Panc1 (cell line): ENCODE measurements at regions not wholly inside any gene's neighbourhood (a gene's known extent, or its start where the extent isn't known, plus 50 kb on each side); places are given as distances from the start of the nearest gene placed in this dataset.

Source experiments
- ATAC-seq: fragments of 200-7000 bp; cut with Tn5 transposase; 2 replicates; pipeline ENCODE4 v1.9.1; 2020; ENCODE audit warnings: mild to moderate bottlenecking, moderate library complexity
- BruUV-seq: library from RNA; stranded (reverse); fragments of 400-500 nt; replicated peaks from 2 replicates; lab custom pipeline; 2021; lab: Mats Ljungman, UMichigan
- CTCF ChIA-PET: fragments of 300-600 bp; sonication (Branson Sonifier 250); formaldehyde crosslinking; loops from one replicate; lab custom pipeline; 2022; ENCODE audit warnings: antibody characterized with exemption; lab: Charles Lee
- POLR2A ChIA-PET: fragments of 300-600 bp; sonication (Branson Sonifier 250); formaldehyde crosslinking; loops from one replicate; lab custom pipeline; 2022; ENCODE audit warnings: antibody characterized with exemption; lab: Charles Lee
- DNase-seq: peaks from one replicate; pipeline ENCODE4 v3.0.0-alpha.2; 2010; ENCODE audit warnings: low read depth, low spot score
- H3K27ac ChIP-seq: 2 replicates; pipeline ENCODE4 v1.5.1; 2011; ENCODE audit warnings: mild to moderate bottlenecking, low read length, inconsistent platforms
- H3K27me3 ChIP-seq: fragments of 200-500 bp; sonication (Bioruptor generic); 2 replicates; pipeline ENCODE4 v1.6.0; 2014; ENCODE audit warnings: low read length, inconsistent platforms; ENCODE audit not compliant: control insufficient read depth, insufficient read depth
- H3K36me3 ChIP-seq: fragments of 200-500 bp; sonication (Bioruptor generic); 2 replicates; pipeline ENCODE4 v1.5.1; 2014; ENCODE audit warnings: inconsistent platforms, mild to moderate bottlenecking, low read length, moderate library complexity; ENCODE audit not compliant: control insufficient read depth, insufficient read depth
- H3K4me1 ChIP-seq: 2 replicates; pipeline ENCODE4 v1.5.1; 2011; ENCODE audit warnings: inconsistent platforms, mild to moderate bottlenecking, low read length, moderate library complexity; ENCODE audit not compliant: control insufficient read depth, insufficient read depth
- H3K4me3 ChIP-seq, 2 experiments: 2 replicates each; pipeline ENCODE4 v1.5.1; 2011 to 2012; ENCODE audit warnings: low read depth in 2 of 2, low read length in 2 of 2, mild to moderate bottlenecking in 2 of 2, inconsistent platforms in 1 of 2, moderate library complexity in 1 of 2
- H3K9me3 ChIP-seq: fragments of 200-500 bp; sonication (Bioruptor generic); 2 replicates; pipeline ENCODE4 v1.5.1; 2014; ENCODE audit warnings: low read depth, mild to moderate bottlenecking, inconsistent platforms, low read length, moderate library complexity; ENCODE audit not compliant: control insufficient read depth, insufficient read depth
- POLR2AphosphoS5 ChIP-seq: IDR thresholded peaks from 2 replicates; pipeline ENCODE4 v1.6.1; 2012; ENCODE audit warnings: mild to moderate bottlenecking, low read depth, low read length, moderate library complexity
- SIN3A ChIP-seq: IDR thresholded peaks from 2 replicates; pipeline ENCODE4 v1.6.1; 2012; ENCODE audit warnings: low read depth, mild to moderate bottlenecking, low read length, moderate library complexity, borderline replicate concordance; ENCODE audit not compliant: insufficient read depth
- TCF7L2 ChIP-seq: IDR thresholded peaks from 2 replicates; pipeline ENCODE4 v1.6.1; 2011; ENCODE audit warnings: mild to moderate bottlenecking, low read depth, low read length, inconsistent platforms
- in situ Hi-C: cut with HindIII; loops from 2 replicates; pipeline ENCODE4 v1.10.0; 2016; ENCODE audit warnings: low sequenced_read_pairs, low pct_unique_long_range_greater_than_20kb
- intact Hi-C: fragments of 100-400 bp; cut with micrococcal nuclease; formaldehyde crosslinking; loops from one replicate; pipeline ENCODE4 v1.10.0; 2022; ENCODE audit not compliant: unreplicated experiment
- TF ChIP-seq, protein P1 (sequence below): fragments of 450-650 bp; IDR thresholded peaks from 2 replicates; pipeline ENCODE4 v1.5.1; 2017; ENCODE audit warnings: mild to moderate bottlenecking
- TF ChIP-seq, protein P2 (sequence below), 2 experiments: IDR thresholded peaks; 2 replicates each; pipeline ENCODE4 v1.6.1; 2011 to 2012; ENCODE audit warnings: low read depth in 2 of 2, control low read depth in 1 of 2, low read length in 1 of 2, mild to moderate bottlenecking in 1 of 2, moderate library complexity in 1 of 2; ENCODE audit not compliant: insufficient read depth in 1 of 2

DNA sequence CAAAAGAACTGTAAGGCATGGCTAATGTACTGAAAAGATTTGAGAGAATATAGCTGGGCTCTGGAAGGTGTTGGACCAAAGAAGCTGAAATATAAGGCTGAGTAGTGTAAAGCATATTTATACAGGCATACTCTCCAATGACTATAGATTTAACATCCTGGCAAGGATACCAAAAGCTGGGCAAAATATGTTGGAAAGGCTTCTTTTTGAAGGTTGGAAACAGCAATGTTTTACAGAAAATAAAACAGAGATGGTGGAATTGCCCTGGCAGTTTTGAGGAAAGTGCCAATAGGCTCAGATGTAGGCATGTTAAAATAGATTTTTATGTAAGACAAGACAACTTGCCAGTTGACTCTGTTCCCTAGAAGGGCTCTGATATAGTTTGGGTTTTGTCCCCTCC lies 184.1 kb upstream of the SHISA6 start:
- TF ChIP-seq, protein P1, sequence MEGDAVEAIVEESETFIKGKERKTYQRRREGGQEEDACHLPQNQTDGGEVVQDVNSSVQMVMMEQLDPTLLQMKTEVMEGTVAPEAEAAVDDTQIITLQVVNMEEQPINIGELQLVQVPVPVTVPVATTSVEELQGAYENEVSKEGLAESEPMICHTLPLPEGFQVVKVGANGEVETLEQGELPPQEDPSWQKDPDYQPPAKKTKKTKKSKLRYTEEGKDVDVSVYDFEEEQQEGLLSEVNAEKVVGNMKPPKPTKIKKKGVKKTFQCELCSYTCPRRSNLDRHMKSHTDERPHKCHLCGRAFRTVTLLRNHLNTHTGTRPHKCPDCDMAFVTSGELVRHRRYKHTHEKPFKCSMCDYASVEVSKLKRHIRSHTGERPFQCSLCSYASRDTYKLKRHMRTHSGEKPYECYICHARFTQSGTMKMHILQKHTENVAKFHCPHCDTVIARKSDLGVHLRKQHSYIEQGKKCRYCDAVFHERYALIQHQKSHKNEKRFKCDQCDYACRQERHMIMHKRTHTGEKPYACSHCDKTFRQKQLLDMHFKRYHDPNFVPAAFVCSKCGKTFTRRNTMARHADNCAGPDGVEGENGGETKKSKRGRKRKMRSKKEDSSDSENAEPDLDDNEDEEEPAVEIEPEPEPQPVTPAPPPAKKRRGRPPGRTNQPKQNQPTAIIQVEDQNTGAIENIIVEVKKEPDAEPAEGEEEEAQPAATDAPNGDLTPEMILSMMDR, result no peak
- TF ChIP-seq SIN3A, result no peak
- TF ChIP-seq, protein P2, sequence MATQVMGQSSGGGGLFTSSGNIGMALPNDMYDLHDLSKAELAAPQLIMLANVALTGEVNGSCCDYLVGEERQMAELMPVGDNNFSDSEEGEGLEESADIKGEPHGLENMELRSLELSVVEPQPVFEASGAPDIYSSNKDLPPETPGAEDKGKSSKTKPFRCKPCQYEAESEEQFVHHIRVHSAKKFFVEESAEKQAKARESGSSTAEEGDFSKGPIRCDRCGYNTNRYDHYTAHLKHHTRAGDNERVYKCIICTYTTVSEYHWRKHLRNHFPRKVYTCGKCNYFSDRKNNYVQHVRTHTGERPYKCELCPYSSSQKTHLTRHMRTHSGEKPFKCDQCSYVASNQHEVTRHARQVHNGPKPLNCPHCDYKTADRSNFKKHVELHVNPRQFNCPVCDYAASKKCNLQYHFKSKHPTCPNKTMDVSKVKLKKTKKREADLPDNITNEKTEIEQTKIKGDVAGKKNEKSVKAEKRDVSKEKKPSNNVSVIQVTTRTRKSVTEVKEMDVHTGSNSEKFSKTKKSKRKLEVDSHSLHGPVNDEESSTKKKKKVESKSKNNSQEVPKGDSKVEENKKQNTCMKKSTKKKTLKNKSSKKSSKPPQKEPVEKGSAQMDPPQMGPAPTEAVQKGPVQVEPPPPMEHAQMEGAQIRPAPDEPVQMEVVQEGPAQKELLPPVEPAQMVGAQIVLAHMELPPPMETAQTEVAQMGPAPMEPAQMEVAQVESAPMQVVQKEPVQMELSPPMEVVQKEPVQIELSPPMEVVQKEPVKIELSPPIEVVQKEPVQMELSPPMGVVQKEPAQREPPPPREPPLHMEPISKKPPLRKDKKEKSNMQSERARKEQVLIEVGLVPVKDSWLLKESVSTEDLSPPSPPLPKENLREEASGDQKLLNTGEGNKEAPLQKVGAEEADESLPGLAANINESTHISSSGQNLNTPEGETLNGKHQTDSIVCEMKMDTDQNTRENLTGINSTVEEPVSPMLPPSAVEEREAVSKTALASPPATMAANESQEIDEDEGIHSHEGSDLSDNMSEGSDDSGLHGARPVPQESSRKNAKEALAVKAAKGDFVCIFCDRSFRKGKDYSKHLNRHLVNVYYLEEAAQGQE (IDR thresholded peaks at IDR 0.05; ENCODE audit: insufficient read depth in 1 of 2, low read depth in 2 of 2, low read length in 1 of 2), result no peak
- no peak for TF ChIP-seq TCF7L2
- TF ChIP-seq POLR2AphosphoS5, result no peak
- in situ Hi-C loops, result no loop called here
- no TSS peak for BruUV-seq
- DNase-seq (no peak), ATAC-seq (no peak)
- H3K4me1 ChIP-seq, result no peaks in the 10 kb centered on the region
- no peaks in the 10 kb centered on the region for H3K27me3 ChIP-seq
- no peaks in the 10 kb centered on the region for H3K9me3 ChIP-seq
- H3K4me3 ChIP-seq, result no peak overlapping the region
- POLR2A ChIA-PET, result no interaction called here
- H3K27ac ChIP-seq, result no peak overlapping the region
- H3K36me3 ChIP-seq, result no peaks in the 10 kb centered on the region
- intact Hi-C loops, result no loop called here
- CTCF ChIA-PET, result no interaction called here

DNA sequence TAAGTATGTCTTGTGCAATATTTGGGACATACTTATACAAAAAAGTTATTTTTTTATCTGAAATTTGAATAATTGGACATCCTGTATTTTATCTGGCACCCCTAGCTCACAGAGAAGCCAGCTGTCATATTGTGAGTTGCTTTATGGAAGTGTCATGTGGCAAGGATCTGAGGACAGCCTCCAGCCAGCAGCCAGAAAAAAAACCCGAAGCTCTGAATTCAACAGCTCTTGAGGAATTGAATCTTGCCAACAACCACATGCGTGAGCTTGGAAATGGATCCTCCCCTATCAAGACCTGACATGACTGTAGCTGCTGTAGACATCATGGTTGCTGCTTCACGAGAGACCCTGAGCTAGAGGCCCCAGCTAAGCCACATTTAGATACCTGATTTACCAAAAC lies 187.2 kb upstream of the SHISA6 start:
- BruUV-seq, result no TSS peak
- no peak overlapping the region for H3K27ac ChIP-seq
- H3K4me3 ChIP-seq, result no peak overlapping the region
- no peak for ATAC-seq
- no peaks in the 10 kb centered on the region for H3K36me3 ChIP-seq
- no peak for DNase-seq
- no peak for TF ChIP-seq POLR2AphosphoS5
- TF ChIP-seq, protein P1, result no peak
- TF ChIP-seq SIN3A, result no peak
- TF ChIP-seq, protein P2 (IDR thresholded peaks at IDR 0.05; ENCODE audit: insufficient read depth in 1 of 2, low read depth in 2 of 2, low read length in 1 of 2), result no peak
- no peak for TF ChIP-seq TCF7L2
- CTCF ChIA-PET, result no interaction called here
- in situ Hi-C loops (no loop called here), intact Hi-C loops (no loop called here)
- H3K27me3 ChIP-seq, result no peaks in the 10 kb centered on the region
- no peaks in the 10 kb centered on the region for H3K4me1 ChIP-seq
- POLR2A ChIA-PET, result no interaction called here
- H3K9me3 ChIP-seq, result no peaks in the 10 kb centered on the region
